ENCODE measurements at regions not wholly inside any gene's neighbourhood (a gene's known extent, or its start where the extent isn't known, plus 50 kb on each side); places are given as distances from the start of the nearest gene placed in this dataset.

GRCh38 chr14:22232486-22232885 lies 356.5 kb downstream of the DAD1 start:
- TF ChIP-seq TCF12 (IDR thresholded peaks at IDR 0.05; ENCODE audit: low read depth) (no peak), EGR1 (IDR thresholded peaks at IDR 0.05) (no peak), FOXM1 (IDR thresholded peaks at IDR 0.05; ENCODE audit: borderline replicate concordance, low read depth) (no peak), TEAD4 (IDR thresholded peaks at IDR 0.05) (no peak), CEBPB (IDR thresholded peaks at IDR 0.05) (no peak), YY1 (IDR thresholded peaks at IDR 0.05; ENCODE audit: low read depth) (no peak), EP300 (IDR thresholded peaks at IDR 0.05; ENCODE audit: borderline replicate concordance) (no peak)
- TF ChIP-seq, protein P1, sequence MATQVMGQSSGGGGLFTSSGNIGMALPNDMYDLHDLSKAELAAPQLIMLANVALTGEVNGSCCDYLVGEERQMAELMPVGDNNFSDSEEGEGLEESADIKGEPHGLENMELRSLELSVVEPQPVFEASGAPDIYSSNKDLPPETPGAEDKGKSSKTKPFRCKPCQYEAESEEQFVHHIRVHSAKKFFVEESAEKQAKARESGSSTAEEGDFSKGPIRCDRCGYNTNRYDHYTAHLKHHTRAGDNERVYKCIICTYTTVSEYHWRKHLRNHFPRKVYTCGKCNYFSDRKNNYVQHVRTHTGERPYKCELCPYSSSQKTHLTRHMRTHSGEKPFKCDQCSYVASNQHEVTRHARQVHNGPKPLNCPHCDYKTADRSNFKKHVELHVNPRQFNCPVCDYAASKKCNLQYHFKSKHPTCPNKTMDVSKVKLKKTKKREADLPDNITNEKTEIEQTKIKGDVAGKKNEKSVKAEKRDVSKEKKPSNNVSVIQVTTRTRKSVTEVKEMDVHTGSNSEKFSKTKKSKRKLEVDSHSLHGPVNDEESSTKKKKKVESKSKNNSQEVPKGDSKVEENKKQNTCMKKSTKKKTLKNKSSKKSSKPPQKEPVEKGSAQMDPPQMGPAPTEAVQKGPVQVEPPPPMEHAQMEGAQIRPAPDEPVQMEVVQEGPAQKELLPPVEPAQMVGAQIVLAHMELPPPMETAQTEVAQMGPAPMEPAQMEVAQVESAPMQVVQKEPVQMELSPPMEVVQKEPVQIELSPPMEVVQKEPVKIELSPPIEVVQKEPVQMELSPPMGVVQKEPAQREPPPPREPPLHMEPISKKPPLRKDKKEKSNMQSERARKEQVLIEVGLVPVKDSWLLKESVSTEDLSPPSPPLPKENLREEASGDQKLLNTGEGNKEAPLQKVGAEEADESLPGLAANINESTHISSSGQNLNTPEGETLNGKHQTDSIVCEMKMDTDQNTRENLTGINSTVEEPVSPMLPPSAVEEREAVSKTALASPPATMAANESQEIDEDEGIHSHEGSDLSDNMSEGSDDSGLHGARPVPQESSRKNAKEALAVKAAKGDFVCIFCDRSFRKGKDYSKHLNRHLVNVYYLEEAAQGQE (IDR thresholded peaks at IDR 0.05; ENCODE audit: low read depth): no peak
- TF ChIP-seq, protein P2, sequence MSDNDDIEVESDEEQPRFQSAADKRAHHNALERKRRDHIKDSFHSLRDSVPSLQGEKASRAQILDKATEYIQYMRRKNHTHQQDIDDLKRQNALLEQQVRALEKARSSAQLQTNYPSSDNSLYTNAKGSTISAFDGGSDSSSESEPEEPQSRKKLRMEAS (IDR thresholded peaks at IDR 0.05): no peak

GRCh38 chr14:22231018-22231417 lies 358.0 kb downstream of the DAD1 start:
- no peak for TF ChIP-seq NFIC (IDR thresholded peaks at IDR 0.05)
- TF ChIP-seq ZBTB7A (IDR thresholded peaks at IDR 0.05; ENCODE audit: low read depth): no peak
- no peak for TF ChIP-seq TCF12 (IDR thresholded peaks at IDR 0.05; ENCODE audit: low read depth)
- no peak for TF ChIP-seq CEBPB (IDR thresholded peaks at IDR 0.05)
- TF ChIP-seq TAF1 (IDR thresholded peaks at IDR 0.05; ENCODE audit: low read depth): no peak
- no peak for TF ChIP-seq YY1 (IDR thresholded peaks at IDR 0.05; ENCODE audit: low read depth)
- TF ChIP-seq RAD21 (IDR thresholded peaks at IDR 0.05; ENCODE audit: low read depth): no peak
- no peak for TF ChIP-seq TEAD4 (IDR thresholded peaks at IDR 0.05)
- no peak for TF ChIP-seq EP300 (IDR thresholded peaks at IDR 0.05; ENCODE audit: borderline replicate concordance)

DNA sequence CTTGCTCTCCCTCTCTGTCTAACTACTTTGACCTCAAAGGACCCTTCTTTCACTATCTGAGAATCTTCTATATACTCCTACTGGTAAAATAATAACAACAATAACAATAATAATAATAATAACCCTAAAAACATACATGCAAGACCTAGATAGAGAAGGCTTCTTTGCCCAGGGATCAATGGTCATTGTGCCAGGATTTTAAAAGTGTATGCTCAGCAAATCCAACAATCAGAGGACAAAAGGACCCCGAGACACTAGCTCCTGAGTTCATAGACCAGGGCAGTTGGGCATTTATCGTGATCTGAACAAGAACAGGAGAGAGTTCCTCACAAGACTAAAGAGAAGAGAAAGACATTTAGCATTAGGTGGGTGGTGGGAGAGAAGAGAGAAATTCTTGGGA lies 358.5 kb downstream of the DAD1 start:
- TF ChIP-seq ZBTB7A (IDR thresholded peaks at IDR 0.05; ENCODE audit: low read depth) (no peak), YY1 (IDR thresholded peaks at IDR 0.05; ENCODE audit: low read depth) (no peak), TEAD4 (IDR thresholded peaks at IDR 0.05) (no peak), TCF12 (IDR thresholded peaks at IDR 0.05; ENCODE audit: low read depth) (no peak), EP300 (IDR thresholded peaks at IDR 0.05; ENCODE audit: borderline replicate concordance) (no peak)
- TF ChIP-seq, protein P1 (IDR thresholded peaks at IDR 0.05; ENCODE audit: low read depth): no peak
- TF ChIP-seq, protein P2 (IDR thresholded peaks at IDR 0.05): no peak

DNA sequence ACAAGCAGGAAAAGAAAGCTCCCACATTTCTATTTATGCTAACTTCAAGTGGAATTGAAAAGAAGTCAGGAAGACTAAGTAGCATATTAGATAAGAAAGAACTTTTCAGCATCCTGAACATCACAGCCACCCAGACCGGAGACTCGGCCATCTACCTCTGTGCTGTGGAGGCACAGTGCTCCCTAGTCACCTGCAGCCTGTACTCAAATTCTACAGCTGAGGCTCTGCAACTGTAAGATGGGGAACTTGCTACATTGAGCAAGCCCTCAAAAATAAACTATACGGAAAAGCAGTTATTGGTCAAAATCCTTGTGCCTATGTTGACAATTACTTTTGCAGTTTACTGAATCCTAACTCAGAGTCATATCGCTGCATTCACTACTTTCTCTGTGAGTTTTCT lies 361.9 kb downstream of the DAD1 start:
- TF ChIP-seq YY1 (IDR thresholded peaks at IDR 0.05; ENCODE audit: low read depth) (no peak), EP300 (IDR thresholded peaks at IDR 0.05; ENCODE audit: borderline replicate concordance) (no peak), CREB1 (IDR thresholded peaks at IDR 0.05; ENCODE audit: low read depth) (no peak), RAD21 (IDR thresholded peaks at IDR 0.05; ENCODE audit: low read depth) (no peak), CEBPB (IDR thresholded peaks at IDR 0.05) (no peak), EGR1 (IDR thresholded peaks at IDR 0.05) (no peak), NFIC (IDR thresholded peaks at IDR 0.05) (no peak), TAF1 (IDR thresholded peaks at IDR 0.05; ENCODE audit: low read depth) (no peak), FOXM1 (IDR thresholded peaks at IDR 0.05; ENCODE audit: borderline replicate concordance, low read depth) (no peak), TEAD4 (IDR thresholded peaks at IDR 0.05) (no peak), USF1 (IDR thresholded peaks at IDR 0.05) (no peak), TCF12 (IDR thresholded peaks at IDR 0.05; ENCODE audit: low read depth) (no peak), ZBTB7A (IDR thresholded peaks at IDR 0.05; ENCODE audit: low read depth) (no peak)
- TF ChIP-seq, protein P1 (IDR thresholded peaks at IDR 0.05; ENCODE audit: low read depth): no peak
- TF ChIP-seq, protein P2 (IDR thresholded peaks at IDR 0.05): no peak

GRCh38 chr14:22226381-22226780 lies 362.6 kb downstream of the DAD1 start:
- no peak for TF ChIP-seq CEBPB (IDR thresholded peaks at IDR 0.05)
- TF ChIP-seq NFIC (IDR thresholded peaks at IDR 0.05): no peak
- TF ChIP-seq EP300 (IDR thresholded peaks at IDR 0.05; ENCODE audit: borderline replicate concordance): no peak
- TF ChIP-seq RAD21 (IDR thresholded peaks at IDR 0.05; ENCODE audit: low read depth): peak; percentile 48
- no peak for TF ChIP-seq ZBTB7A (IDR thresholded peaks at IDR 0.05; ENCODE audit: low read depth)
- no peak for TF ChIP-seq CREB1 (IDR thresholded peaks at IDR 0.05; ENCODE audit: low read depth)
